HG02884 (cell line): ENCODE measurements at regions not wholly inside any gene's neighbourhood (a gene's known extent, or its start where the extent isn't known, plus 50 kb on each side); places are given as distances from the start of the nearest gene placed in this dataset.
"Not testable (repeated sequence)": the region's sequence is repeated elsewhere in the genome, so short reads cannot be mapped to it uniquely, and the experiment has no call there.

Experiments
- ATAC-seq: cut with Tn5 transposase; IDR thresholded peaks from one replicate; pipeline ENCODE4 v1.9.1; 2021; ENCODE audit warnings: mild to moderate bottlenecking, moderate library complexity; ENCODE audit not compliant: unreplicated experiment

DNA sequence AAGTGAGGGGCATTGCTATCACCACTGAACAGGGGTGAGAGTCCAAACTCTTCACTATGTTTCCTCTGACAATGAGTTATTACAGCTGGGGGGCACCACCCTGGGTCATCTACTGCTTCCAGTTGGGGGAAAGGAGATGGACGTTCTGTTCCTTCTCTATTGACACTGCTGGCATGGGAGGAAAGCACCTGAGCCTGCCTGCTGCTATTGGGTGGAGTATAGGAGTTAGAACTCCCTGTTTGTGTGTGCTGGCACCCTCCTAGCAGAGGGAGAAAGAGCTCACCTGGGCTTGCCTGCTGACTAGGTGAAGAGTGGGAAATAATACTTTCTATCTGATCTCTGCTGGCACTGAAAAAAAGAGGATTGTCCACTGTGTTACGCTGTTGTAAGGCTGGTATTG lies 163.8 kb downstream of the MSN start:
- ATAC-seq = no peak

DNA sequence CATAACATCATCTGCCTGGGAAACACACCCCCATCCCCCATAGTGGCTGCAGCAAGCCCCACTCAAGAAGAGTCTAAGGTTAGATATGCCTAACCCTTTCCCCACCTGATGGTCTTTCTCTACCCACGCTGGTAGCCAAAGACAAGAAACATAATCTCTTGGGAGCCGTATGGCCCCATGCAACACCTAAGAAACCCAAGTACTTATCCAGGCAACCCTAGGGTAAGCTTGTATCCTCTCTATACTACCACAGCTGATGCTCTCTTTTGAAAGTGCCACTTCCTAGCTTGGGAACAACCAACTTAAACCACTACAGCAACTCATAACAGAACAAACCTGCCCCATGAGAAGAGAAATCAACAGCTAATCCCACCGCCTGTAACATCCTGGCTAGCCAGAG lies 161.1 kb downstream of the MSN start:
- no peak for ATAC-seq

- ATAC-seq = not testable (repeated sequence)
These were observed 157.8 kb downstream of the MSN start for GRCh38 chrX:65825226-65825625.

DNA sequence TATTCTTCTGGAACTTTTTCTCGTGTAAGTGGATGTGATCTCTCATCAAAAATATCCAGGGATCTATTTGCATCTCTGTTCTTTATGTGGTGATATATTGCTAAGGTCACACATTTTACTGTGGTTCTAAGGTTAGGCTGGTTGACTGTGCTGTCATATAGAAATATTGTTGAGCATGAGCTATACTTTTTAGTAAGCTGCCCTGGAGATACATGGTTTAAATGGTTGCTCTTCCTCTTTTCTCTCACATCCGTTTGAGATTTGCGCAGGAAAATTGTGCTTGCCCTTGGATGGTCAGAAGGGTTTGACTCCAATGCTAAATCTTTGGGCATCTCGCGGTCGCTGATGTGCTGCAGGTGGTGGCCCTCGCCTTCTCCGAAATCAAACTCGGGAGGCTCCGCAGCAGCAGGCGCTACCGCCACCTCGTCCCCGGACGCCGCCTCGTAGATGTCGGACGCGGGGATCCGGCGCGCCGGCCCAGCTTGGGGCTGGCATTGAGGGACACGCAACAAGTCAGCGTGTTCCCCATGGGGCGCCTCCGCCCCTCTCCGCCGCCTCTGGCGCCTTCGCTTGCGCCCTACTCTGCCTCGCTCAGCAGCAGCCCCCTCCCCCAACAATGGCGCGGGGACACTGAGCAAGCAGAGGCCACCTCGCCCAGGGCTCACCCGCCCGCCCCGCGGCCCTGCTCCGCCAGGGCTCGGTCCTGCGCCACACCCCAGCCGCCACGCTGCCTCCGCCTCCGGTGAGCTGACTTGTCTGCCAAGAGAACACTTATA lies 154.5 kb downstream of the MSN start:
- ATAC-seq = peak; percentile 64

GRCh38 chrX:65819983-65820382 lies 152.5 kb downstream of the MSN start:
- not testable (repeated sequence) for ATAC-seq

- ATAC-seq = no peak
These were observed 145.8 kb downstream of the MSN start for GRCh38 chrX:65813245-65813644.

DNA sequence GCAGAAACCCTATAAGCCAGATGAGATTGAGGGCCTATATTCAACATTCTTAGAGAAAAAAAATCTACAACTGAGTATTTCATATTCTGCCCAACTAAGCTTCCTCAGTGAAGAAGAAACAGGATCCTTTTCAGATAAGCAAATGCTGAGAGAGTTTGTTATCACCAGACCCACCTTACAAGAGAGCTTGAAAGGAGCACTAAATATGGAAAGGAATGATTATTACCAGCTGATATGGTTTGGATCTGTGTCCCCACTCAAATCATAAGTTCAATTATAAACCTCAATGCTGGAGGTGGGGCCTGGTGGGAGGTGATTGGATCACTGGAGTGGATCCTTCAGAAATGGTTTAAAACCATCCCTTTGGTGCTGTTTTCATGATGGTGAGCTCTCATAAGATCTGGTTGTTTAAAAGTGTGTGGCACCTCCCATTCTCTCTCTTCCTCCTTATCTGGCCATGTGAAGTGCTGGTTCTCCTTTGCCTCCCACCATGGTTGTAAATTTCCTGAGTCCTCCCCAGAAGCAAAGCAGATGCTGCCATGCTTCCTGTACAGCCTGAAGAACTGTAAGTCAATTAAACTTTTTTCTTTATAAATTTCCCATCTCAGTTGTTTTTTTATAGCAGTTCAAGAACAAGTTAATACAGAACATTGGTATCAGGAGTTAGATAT lies 144.2 kb downstream of the MSN start:
- ATAC-seq = no peak
